ENCODE measurements at regions not wholly inside any gene's neighbourhood (a gene's known extent, or its start where the extent isn't known, plus 50 kb on each side); places are given as distances from the start of the nearest gene placed in this dataset.

DNA sequence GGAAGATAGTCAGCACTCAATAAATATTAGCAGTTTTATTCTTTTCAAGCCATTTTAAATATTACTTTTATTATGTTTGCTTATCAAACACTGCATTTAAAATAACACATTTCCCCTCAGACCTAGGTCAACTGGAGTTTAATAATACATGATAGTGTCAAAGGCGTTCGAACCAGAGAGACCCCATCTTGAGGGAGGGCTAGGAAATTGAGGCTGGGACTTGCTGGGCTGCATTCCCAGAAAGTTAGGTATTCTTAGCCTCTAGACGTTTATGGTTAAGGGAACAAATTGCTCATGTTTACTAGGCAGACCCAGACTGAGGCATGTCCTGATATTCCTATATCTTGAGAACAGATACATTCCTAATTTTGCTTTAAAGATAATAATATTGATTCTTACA, 426.5 kb downstream of the METTL4 start:
- TF ChIP-seq EZH2 (optimal IDR thresholded peaks at IDR 0.05; ENCODE audit: low read depth, low read length) (no peak), CTCF (IDR thresholded peaks at IDR 0.05; ENCODE audit: low read length) (no peak), EZH2phosphoT487 (IDR thresholded peaks at IDR 0.05; ENCODE audit: low read length) (no peak)
